ENCODE measurements at regions not wholly inside any gene's neighbourhood (a gene's known extent, or its start where the extent isn't known, plus 50 kb on each side); places are given as distances from the start of the nearest gene placed in this dataset.

DNA sequence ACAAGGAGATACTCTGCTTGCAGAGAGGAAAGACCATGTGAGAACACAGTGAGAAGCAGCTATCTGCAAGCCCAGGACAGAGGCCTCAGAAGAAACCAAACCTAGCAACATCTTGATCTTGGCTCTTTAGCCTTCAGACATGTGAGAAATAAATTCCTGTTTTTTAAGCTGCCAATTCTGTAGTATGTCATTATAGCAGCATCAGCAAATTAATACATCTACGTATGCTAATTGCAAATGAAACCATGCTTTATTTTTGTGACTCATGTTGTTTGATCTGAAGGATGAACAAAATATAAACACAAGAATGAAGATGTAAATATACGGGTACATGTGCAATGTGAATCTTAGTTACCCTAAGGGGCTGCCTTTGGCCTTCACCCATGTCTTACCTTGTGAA, 714.4 kb upstream of the ARPP21 start:
- Mint-ChIP-seq H3K4me1 (no peaks in the 10 kb centered on the region), H3K4me3 (no peak overlapping the region)
- DNase-seq (ENCODE audit: low spot score in 2 of 2): no peak

DNA sequence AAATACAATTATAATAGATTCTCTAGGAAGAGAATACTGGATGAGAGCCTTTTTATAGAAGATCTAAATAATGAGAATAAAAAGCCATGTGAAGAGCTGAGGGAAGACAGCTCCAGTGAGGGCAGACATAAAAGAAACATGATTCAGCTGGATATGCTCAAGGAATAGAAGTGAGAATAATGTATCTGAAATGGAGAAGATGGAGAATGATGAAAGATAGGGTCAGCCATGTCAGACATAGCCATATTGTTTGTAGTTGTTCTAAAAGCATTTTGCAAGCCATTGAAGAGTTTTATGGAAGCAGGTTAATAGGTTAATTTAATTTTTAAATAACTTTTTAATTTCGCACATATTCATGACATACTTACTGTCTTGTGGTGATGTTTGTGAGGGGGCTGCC, 713.5 kb upstream of the ARPP21 start:
- Mint-ChIP-seq H3K4me1 (no peaks in the 10 kb centered on the region), H3K36me3 (no peaks in the 10 kb centered on the region), H3K27ac (no peak overlapping the region), H3K9me3 (peaks cover 12% of the 10 kb centered on the region), H3K4me3 (no peak overlapping the region)
- DNase-seq (ENCODE audit: low spot score in 2 of 2): no peak
- no peak for ATAC-seq

More for the DNA sequence above, 714.4 kb upstream of the ARPP21 start:
- Mint-ChIP-seq H3K27ac (no peak overlapping the region), H3K9me3 (peaks cover 12% of the 10 kb centered on the region), H3K36me3 (no peaks in the 10 kb centered on the region)
- no peak for ATAC-seq

DNA sequence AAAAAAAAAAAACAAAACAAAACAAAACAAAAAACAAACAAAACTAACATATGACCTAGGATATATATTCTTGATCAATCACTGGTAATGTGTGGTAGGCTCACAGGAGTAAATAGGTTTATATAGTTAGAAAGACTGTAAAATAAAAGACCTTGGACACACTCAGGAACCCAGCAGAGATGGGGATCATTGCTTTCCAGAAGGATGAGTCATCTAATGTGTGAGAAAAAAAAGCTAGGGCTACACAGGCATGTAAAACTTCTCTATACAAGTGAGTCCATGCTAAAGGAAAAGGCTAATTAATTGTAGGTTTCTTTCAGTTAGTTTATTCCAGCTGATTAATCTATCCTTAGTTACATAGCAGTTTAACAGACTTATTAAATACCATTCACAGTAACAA, 710.3 kb upstream of the ARPP21 start:
- no peak for ATAC-seq
- no peak overlapping the region for H3K4me3 Mint-ChIP-seq
- DNase-seq (ENCODE audit: low spot score in 2 of 2): no peak
- H3K27ac Mint-ChIP-seq: no peak overlapping the region
- no peaks in the 10 kb centered on the region for H3K4me1 Mint-ChIP-seq
- H3K9me3 Mint-ChIP-seq: peaks cover 14% of the 10 kb centered on the region
- no peaks in the 10 kb centered on the region for H3K36me3 Mint-ChIP-seq

DNA sequence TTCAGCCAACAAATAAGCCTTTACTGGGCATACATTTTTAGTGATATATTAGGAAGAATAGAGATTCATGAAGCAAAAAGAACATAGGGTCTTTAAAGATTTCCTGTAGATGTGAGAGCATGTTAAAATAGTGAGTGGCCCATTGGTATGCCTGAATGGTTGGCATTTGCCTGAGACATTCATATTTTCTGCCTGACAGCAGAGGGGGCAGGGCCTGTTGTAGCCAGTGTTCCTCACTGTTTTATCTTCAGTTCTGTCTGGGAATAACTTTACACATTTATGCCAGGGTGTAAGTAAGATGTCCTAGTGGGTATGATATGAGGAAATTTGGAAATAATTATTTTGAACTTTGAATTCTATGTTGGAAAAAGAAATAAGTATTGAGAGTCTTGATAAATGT, 704.7 kb upstream of the ARPP21 start:
- Mint-ChIP-seq H3K4me3 (no peak overlapping the region), H3K9me3 (peaks cover 14% of the 10 kb centered on the region), H3K4me1 (no peaks in the 10 kb centered on the region), H3K36me3 (no peaks in the 10 kb centered on the region), H3K27ac (no peak overlapping the region)
- DNase-seq (ENCODE audit: low spot score in 2 of 2) (no peak), ATAC-seq (no peak)

GRCh38 chr3:34938784-34939183, 700.5 kb upstream of the ARPP21 start:
- no peak overlapping the region for H3K4me3 Mint-ChIP-seq
- peaks cover 13% of the 10 kb centered on the region for H3K9me3 Mint-ChIP-seq
- DNase-seq (ENCODE audit: low spot score in 2 of 2) (no peak), ATAC-seq (no peak)
- H3K27ac Mint-ChIP-seq: no peak overlapping the region
- no peaks in the 10 kb centered on the region for H3K4me1 Mint-ChIP-seq
- no peaks in the 10 kb centered on the region for H3K36me3 Mint-ChIP-seq

DNA sequence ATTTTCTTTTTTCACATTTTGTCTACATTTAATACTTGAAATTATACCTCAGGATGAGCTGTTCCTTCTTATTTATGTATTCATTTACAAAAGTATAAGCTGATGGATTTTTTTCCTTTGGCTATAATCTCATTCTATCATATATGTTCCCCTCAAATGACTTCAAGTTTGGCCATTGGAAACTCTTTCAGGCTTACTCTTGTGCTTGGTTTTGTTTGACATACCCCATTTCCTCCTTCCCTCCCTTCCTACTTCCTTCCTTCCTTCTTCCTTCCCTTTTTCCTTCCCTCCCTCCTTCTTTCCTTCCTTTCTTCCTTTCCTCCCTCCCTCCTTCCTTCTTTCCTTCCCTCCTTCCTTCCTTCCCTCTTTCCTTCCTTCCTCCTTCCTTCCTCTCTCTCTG, 697.1 kb upstream of the ARPP21 start:
- DNase-seq (ENCODE audit: low spot score in 2 of 2) (no peak), ATAC-seq (no peak)
- Mint-ChIP-seq H3K4me3 (no peak overlapping the region), H3K9me3 (peaks cover 14% of the 10 kb centered on the region), H3K4me1 (no peaks in the 10 kb centered on the region), H3K27ac (no peak overlapping the region), H3K36me3 (no peaks in the 10 kb centered on the region)

DNA sequence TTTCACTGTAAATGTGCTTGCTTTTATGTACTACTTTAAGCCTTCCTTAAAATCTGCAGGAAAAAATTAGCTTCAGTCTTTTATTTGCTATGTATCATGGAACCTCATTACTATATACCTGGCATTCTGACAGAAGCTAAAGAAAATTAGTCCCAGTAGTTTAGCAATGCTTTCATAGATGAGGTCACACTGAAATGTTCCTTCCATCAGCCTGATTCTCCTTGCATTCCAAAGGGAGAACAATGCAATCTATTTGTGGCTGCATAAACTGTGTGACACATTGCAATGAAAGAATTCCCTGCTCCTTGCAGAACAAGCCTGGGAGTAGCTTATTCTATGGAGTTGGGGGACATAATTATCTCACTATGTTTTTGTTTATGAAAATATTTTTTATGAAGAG, 691.5 kb upstream of the ARPP21 start:
- Mint-ChIP-seq H3K4me1 (no peaks in the 10 kb centered on the region), H3K4me3 (no peak overlapping the region), H3K9me3 (peaks cover 19% of the 10 kb centered on the region), H3K27ac (no peak overlapping the region), H3K36me3 (no peaks in the 10 kb centered on the region)
- ATAC-seq: no peak
- DNase-seq (ENCODE audit: low spot score in 2 of 2): no peak

- no peak for DNase-seq (ENCODE audit: low spot score in 2 of 2)
These were observed 690.8 kb upstream of the ARPP21 start for GRCh38 chr3:34948517-34948916.

GRCh38 chr3:34955680-34956079, 683.6 kb upstream of the ARPP21 start:
- H3K4me3 Mint-ChIP-seq: no peak overlapping the region
- ATAC-seq (no peak), DNase-seq (ENCODE audit: low spot score in 2 of 2) (no peak)
- H3K4me1 Mint-ChIP-seq: no peaks in the 10 kb centered on the region
- H3K9me3 Mint-ChIP-seq: peaks cover 17% of the 10 kb centered on the region
- H3K27ac Mint-ChIP-seq: no peak overlapping the region
- H3K36me3 Mint-ChIP-seq: no peaks in the 10 kb centered on the region

More at GRCh38 chr3:34948517-34948916, 690.8 kb upstream of the ARPP21 start:
- no peak overlapping the region for H3K4me3 Mint-ChIP-seq
- no peak overlapping the region for H3K27ac Mint-ChIP-seq
- H3K9me3 Mint-ChIP-seq: peaks cover 19% of the 10 kb centered on the region
- ATAC-seq: no peak
- no peaks in the 10 kb centered on the region for H3K4me1 Mint-ChIP-seq
- no peaks in the 10 kb centered on the region for H3K36me3 Mint-ChIP-seq

DNA sequence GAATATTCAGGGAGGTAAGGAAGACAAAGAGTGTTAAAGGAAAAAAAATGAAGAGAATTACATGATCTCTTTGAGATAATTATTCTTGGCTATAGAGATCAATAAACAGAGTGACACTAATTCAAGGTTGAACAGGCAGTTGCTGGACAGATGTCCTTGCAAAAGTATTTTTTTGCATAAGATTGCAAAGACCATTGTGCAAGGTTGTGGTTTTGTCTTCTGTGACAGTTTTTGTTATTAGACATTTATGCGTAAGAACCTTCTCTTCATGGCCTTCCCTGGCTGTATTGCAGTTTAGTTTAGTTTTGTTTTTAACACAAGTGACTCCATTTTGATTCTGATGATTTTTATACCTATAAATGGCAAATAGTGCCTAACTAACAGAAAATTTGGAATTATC, 682.8 kb upstream of the ARPP21 start:
- peaks cover 15% of the 10 kb centered on the region for H3K9me3 Mint-ChIP-seq

DNA sequence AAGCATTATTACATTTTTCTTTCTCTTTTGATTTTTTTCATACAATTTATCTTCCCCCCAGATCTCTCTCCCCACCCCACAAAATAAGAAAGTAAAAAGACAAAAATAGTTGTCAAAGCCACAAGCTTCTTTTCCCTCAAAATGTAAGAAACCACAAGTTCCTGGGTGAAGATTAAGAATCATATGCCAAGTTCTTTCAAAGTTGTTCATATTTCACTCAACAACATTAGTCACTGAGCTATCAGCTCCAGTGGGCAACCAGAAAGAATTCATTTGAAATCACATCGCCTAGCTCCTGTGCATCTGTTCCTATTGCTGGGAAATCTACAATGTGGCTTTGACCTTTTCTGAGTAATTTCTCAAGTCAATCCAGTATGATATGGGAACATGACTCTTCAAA, 681.6 kb upstream of the ARPP21 start:
- DNase-seq (ENCODE audit: low spot score in 2 of 2): no peak
- ATAC-seq: no peak
- H3K9me3 Mint-ChIP-seq: peaks cover 15% of the 10 kb centered on the region
- H3K36me3 Mint-ChIP-seq: no peaks in the 10 kb centered on the region
- H3K27ac Mint-ChIP-seq: no peak overlapping the region
- H3K4me1 Mint-ChIP-seq: no peaks in the 10 kb centered on the region
- no peak overlapping the region for H3K4me3 Mint-ChIP-seq

More for the DNA sequence above, 682.8 kb upstream of the ARPP21 start:
- DNase-seq (ENCODE audit: low spot score in 2 of 2) (no peak), ATAC-seq (no peak)
- Mint-ChIP-seq H3K4me1 (no peaks in the 10 kb centered on the region), H3K27ac (no peak overlapping the region), H3K4me3 (no peak overlapping the region), H3K36me3 (no peaks in the 10 kb centered on the region)

DNA sequence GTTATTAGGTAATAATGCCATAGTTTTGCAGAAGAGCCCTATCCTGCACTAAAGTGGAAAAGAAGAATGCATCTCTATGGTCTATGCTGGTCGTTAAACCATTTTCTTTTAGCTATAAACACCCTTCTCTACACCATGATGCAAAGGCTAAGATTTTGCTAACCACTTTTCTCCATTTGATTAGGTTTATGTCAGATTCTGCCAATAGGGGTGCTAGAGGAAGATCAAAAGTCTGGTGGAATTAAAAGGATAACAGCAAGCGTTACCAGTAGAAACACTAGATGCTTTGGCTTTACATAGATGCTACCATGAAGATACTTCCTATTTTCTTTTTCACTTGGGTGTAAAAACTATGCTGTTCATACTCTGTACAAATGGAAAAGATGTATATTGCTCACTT, 669.8 kb upstream of the ARPP21 start:
- no peak overlapping the region for H3K27ac Mint-ChIP-seq
- H3K4me3 Mint-ChIP-seq: no peak overlapping the region
- H3K36me3 Mint-ChIP-seq: no peaks in the 10 kb centered on the region
- no peak for DNase-seq (ENCODE audit: low spot score in 2 of 2)
- no peak for ATAC-seq
- H3K4me1 Mint-ChIP-seq: no peaks in the 10 kb centered on the region
- peaks cover 9% of the 10 kb centered on the region for H3K9me3 Mint-ChIP-seq

GRCh38 chr3:34972481-34972880, 666.8 kb upstream of the ARPP21 start:
- peaks cover 5% of the 10 kb centered on the region for H3K9me3 Mint-ChIP-seq
- no peaks in the 10 kb centered on the region for H3K4me1 Mint-ChIP-seq
- no peaks in the 10 kb centered on the region for H3K36me3 Mint-ChIP-seq
- H3K27ac Mint-ChIP-seq: no peak overlapping the region
- ATAC-seq (no peak), DNase-seq (ENCODE audit: low spot score in 2 of 2) (no peak)
- H3K4me3 Mint-ChIP-seq: no peak overlapping the region

DNA sequence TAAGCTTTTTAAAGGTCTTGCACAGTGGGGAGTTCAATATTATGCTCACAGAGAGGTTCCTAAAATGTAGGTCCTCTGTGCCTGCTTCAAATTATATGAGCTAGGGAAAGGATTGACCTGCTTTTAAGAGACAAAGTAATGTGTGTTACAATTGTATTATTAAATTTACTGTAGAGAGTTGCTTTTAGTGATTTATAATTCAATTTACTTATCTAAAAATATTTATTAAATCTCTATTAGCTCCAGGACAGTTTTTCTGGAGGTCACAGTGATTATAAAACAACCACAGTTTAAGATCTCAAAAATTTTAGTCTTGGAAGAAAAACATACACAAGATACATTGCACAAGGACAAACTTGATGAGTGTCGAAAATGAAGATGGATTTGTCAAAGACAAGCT, 665.7 kb upstream of the ARPP21 start:
- DNase-seq (ENCODE audit: low spot score in 2 of 2) (no peak), ATAC-seq (no peak)
- Mint-ChIP-seq H3K27ac (no peak overlapping the region), H3K36me3 (no peaks in the 10 kb centered on the region), H3K4me3 (no peak overlapping the region), H3K9me3 (peaks cover 5% of the 10 kb centered on the region), H3K4me1 (no peaks in the 10 kb centered on the region)

- no peak for ATAC-seq
- DNase-seq (ENCODE audit: low spot score in 2 of 2): no peak
- Mint-ChIP-seq H3K4me3 (no peak overlapping the region), H3K27ac (no peak overlapping the region), H3K9me3 (peaks cover 4% of the 10 kb centered on the region), H3K36me3 (no peaks in the 10 kb centered on the region), H3K4me1 (no peaks in the 10 kb centered on the region)
These were observed 655.7 kb upstream of the ARPP21 start for GRCh38 chr3:34983631-34984030.

- DNase-seq (ENCODE audit: low spot score in 2 of 2) (no peak), ATAC-seq (no peak)
- H3K36me3 Mint-ChIP-seq: no peaks in the 10 kb centered on the region
- no peak overlapping the region for H3K27ac Mint-ChIP-seq
- no peaks in the 10 kb centered on the region for H3K4me1 Mint-ChIP-seq
- no peak overlapping the region for H3K4me3 Mint-ChIP-seq
- peaks cover 4% of the 10 kb centered on the region for H3K9me3 Mint-ChIP-seq
These were observed 651.0 kb upstream of the ARPP21 start for GRCh38 chr3:34988296-34988695.

GRCh38 chr3:34995796-34996430, 643.4 kb upstream of the ARPP21 start:
- H3K9me3 Mint-ChIP-seq: peaks cover 2% of the 10 kb centered on the region
- no peak overlapping the region for H3K27ac Mint-ChIP-seq
- H3K36me3 Mint-ChIP-seq: no peaks in the 10 kb centered on the region
- ATAC-seq: no peak
- DNase-seq (ENCODE audit: low spot score in 2 of 2): no peak
- no peaks in the 10 kb centered on the region for H3K4me1 Mint-ChIP-seq
- no peak overlapping the region for H3K4me3 Mint-ChIP-seq

Measured in stimulated activated effector memory CD8-positive, alpha-beta T cell treated with anti-CD3 and anti-CD28 coated beads, Interleukin-12 subunit alpha, Interleukin-12 subunit beta, amount 100 ng/mL, for 72 hours (primary cell).